ENCODE measurements at regions not wholly inside any gene's neighbourhood (a gene's known extent, or its start where the extent isn't known, plus 50 kb on each side); places are given as distances from the start of the nearest gene placed in this dataset.

DNA sequence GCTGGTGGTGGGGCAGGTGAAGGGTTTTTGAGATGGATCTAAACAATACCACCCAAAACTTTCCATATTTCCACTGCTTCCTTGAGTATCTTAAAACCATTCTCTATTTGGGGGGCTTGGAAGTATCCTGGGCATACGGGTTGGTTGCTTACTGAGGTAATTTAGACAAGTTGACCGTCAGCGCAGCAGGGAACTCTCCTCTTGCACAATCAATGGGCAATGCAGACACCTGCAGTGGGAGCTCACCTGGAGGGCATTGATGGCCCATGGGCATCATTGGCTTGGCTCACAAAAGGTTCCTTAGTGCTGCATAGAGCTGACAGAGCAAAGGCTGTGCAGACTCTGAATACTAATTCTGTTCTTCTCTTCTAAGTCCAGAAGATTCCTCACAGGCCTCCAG, 101.5 kb downstream of the EPDR1 start:
- TF ChIP-seq CTCF (IDR thresholded peaks at IDR 0.05) = no peak
- no peak for TF ChIP-seq POLR2A (IDR thresholded peaks at IDR 0.05; ENCODE audit: low read depth)
- TF ChIP-seq POLR2AphosphoS5 (IDR thresholded peaks at IDR 0.05) = no peak

Data from esophagus muscularis mucosa (tissue), 3 donors.